ENCODE measurements at regions not wholly inside any gene's neighbourhood (a gene's known extent, or its start where the extent isn't known, plus 50 kb on each side); places are given as distances from the start of the nearest gene placed in this dataset.
"Not testable (repeated sequence)": the region's sequence is repeated elsewhere in the genome, so short reads cannot be mapped to it uniquely, and the experiment has no call there.

- no peaks in the 10 kb centered on the region for H3K9me3 ChIP-seq
- no peaks in the 10 kb centered on the region for H3K36me3 ChIP-seq
- ATAC-seq (ENCODE audit: insufficient number of reproducible peaks, low FRiP score, low read depth): no peak
- DNase-seq (ENCODE audit: low spot score): no peak
- no peak for TF ChIP-seq CTCF (IDR thresholded peaks at IDR 0.05)
- H3K4me1 ChIP-seq (ENCODE audit: control insufficient read depth in 1 of 2, low read depth in 2 of 2): no peaks in the 10 kb centered on the region
- no peak overlapping the region for H3K27ac ChIP-seq
- H3K4me3 ChIP-seq: no peak overlapping the region
- H3K27me3 ChIP-seq (replicated peaks; ENCODE audit: insufficient read depth): no peaks in the 10 kb centered on the region
Observed at GRCh38 chr2:198628596-198628995, 824.2 kb downstream of the PLCL1 start.

- Histone ChIP-seq H3K36me3 (no peaks in the 10 kb centered on the region), H3K4me3 (no peak overlapping the region), H3K27ac (no peak overlapping the region), H3K9me3 (no peaks in the 10 kb centered on the region), H3K4me1 (ENCODE audit: control insufficient read depth in 1 of 2, low read depth in 2 of 2) (no peaks in the 10 kb centered on the region), H3K27me3 (replicated peaks; ENCODE audit: insufficient read depth) (no peaks in the 10 kb centered on the region)
- ATAC-seq (ENCODE audit: insufficient number of reproducible peaks, low FRiP score, low read depth) (no peak), DNase-seq (ENCODE audit: low spot score) (no peak)
- TF ChIP-seq CTCF (IDR thresholded peaks at IDR 0.05): no peak
Observed at GRCh38 chr2:198622986-198623730, 818.8 kb downstream of the PLCL1 start.

GRCh38 chr2:198615972-198616371 is 811.6 kb downstream of the PLCL1 start:
- no peaks in the 10 kb centered on the region for H3K4me1 ChIP-seq (ENCODE audit: control insufficient read depth in 1 of 2, low read depth in 2 of 2)
- no peaks in the 10 kb centered on the region for H3K27me3 ChIP-seq (replicated peaks; ENCODE audit: insufficient read depth)
- ATAC-seq (ENCODE audit: insufficient number of reproducible peaks, low FRiP score, low read depth): no peak
- no peak for DNase-seq (ENCODE audit: low spot score)
- H3K9me3 ChIP-seq: no peaks in the 10 kb centered on the region
- H3K27ac ChIP-seq: no peak overlapping the region
- no peaks in the 10 kb centered on the region for H3K36me3 ChIP-seq
- H3K4me3 ChIP-seq: peak overlapping the region; percentile 60
- no peak for TF ChIP-seq CTCF (IDR thresholded peaks at IDR 0.05)

- Histone ChIP-seq H3K9me3 (no peaks in the 10 kb centered on the region), H3K27ac (no peak overlapping the region), H3K27me3 (replicated peaks; ENCODE audit: insufficient read depth) (no peaks in the 10 kb centered on the region), H3K36me3 (no peaks in the 10 kb centered on the region), H3K4me1 (ENCODE audit: control insufficient read depth in 1 of 2, low read depth in 2 of 2) (no peaks in the 10 kb centered on the region), H3K4me3 (no peak overlapping the region)
- no peak for TF ChIP-seq CTCF (IDR thresholded peaks at IDR 0.05)
- ATAC-seq (ENCODE audit: insufficient number of reproducible peaks, low FRiP score, low read depth) (no peak), DNase-seq (ENCODE audit: low spot score) (no peak)
Observed at GRCh38 chr2:198611201-198611600, 806.8 kb downstream of the PLCL1 start.

GRCh38 chr2:198604599-198604998 is 800.2 kb downstream of the PLCL1 start:
- no peak overlapping the region for H3K4me3 ChIP-seq
- H3K36me3 ChIP-seq: no peaks in the 10 kb centered on the region
- TF ChIP-seq CTCF (IDR thresholded peaks at IDR 0.05): no peak
- no peaks in the 10 kb centered on the region for H3K4me1 ChIP-seq (ENCODE audit: control insufficient read depth in 1 of 2, low read depth in 2 of 2)
- no peaks in the 10 kb centered on the region for H3K27me3 ChIP-seq (replicated peaks; ENCODE audit: insufficient read depth)
- H3K27ac ChIP-seq: no peak overlapping the region
- ATAC-seq (ENCODE audit: insufficient number of reproducible peaks, low FRiP score, low read depth) (no peak), DNase-seq (ENCODE audit: low spot score) (no peak)
- H3K9me3 ChIP-seq: no peaks in the 10 kb centered on the region

- not testable (repeated sequence) for H3K36me3 ChIP-seq; H3K9me3 ChIP-seq; ATAC-seq (ENCODE audit: insufficient number of reproducible peaks, low FRiP score, low read depth); DNase-seq (ENCODE audit: low spot score); H3K27me3 ChIP-seq (replicated peaks; ENCODE audit: insufficient read depth); H3K4me1 ChIP-seq (ENCODE audit: control insufficient read depth in 1 of 2, low read depth in 2 of 2); H3K4me3 ChIP-seq; H3K27ac ChIP-seq
Observed at GRCh38 chr2:198602986-198603385, 798.6 kb downstream of the PLCL1 start.
